SK-N-SH treated with all-trans-retinoic acid at 6 μM for 48 hours (cell line): ENCODE measurements at regions not wholly inside any gene's neighbourhood (a gene's known extent, or its start where the extent isn't known, plus 50 kb on each side); places are given as distances from the start of the nearest gene placed in this dataset.

Experiments
- ATAC-seq: fragments of 200-7000 bp; cut with Tn5 transposase; 3 replicates; pipeline ENCODE4 v1.9.1; 2020; ENCODE audit warnings: mild to moderate bottlenecking, moderate library complexity
- ARNTL ChIP-seq: fragments of 450-650 bp; formaldehyde crosslinking; IDR thresholded peaks from 2 replicates; pipeline ENCODE4 v1.5.0; 2020; ENCODE audit warnings: low read depth, mild to moderate bottlenecking, moderate library complexity, borderline replicate concordance
- BACH2 ChIP-seq: fragments of 250-450 bp; sonication (Bioruptor Pico); IDR thresholded peaks from 2 replicates; pipeline ENCODE4 v1.9.0; 2021; ENCODE audit warnings: mild to moderate bottlenecking, borderline replicate concordance
- CREB5 ChIP-seq: fragments of 250-450 bp; sonication (Bioruptor Pico); IDR thresholded peaks from 2 replicates; pipeline ENCODE4 v1.5.1; 2020; ENCODE audit warnings: low read depth, mild to moderate bottlenecking, moderate library complexity
- CSDC2 ChIP-seq: fragments of 250-450 bp; sonication (Bioruptor Pico); IDR thresholded peaks from 2 replicates; pipeline ENCODE4 v1.5.0; 2020; ENCODE audit warnings: mild to moderate bottlenecking, moderate library complexity
- CSRNP3 ChIP-seq: fragments of 250-450 bp; sonication (Bioruptor Pico); IDR thresholded peaks from 2 replicates; pipeline ENCODE4 v1.5.1; 2021; ENCODE audit warnings: mild to moderate bottlenecking, moderate library complexity
- ESRRG ChIP-seq: fragments of 250-450 bp; sonication (Bioruptor Pico); IDR thresholded peaks from 2 replicates; pipeline ENCODE4 v1.6.1; 2021; ENCODE audit warnings: mild to moderate bottlenecking
- ISL1 ChIP-seq: fragments of 250-450 bp; sonication (Bioruptor Pico); IDR thresholded peaks from 2 replicates; pipeline ENCODE4 v2.1.2; 2022; ENCODE audit warnings: mild to moderate bottlenecking, moderate library complexity
- OSR1 ChIP-seq: fragments of 250-450 bp; sonication (Bioruptor Pico); IDR thresholded peaks from 2 replicates; pipeline ENCODE4 v1.8.0; 2022; ENCODE audit warnings: moderate library complexity, mild to moderate bottlenecking, inconsistent platforms
- PATZ1 ChIP-seq: fragments of 250-450 bp; sonication (Bioruptor Pico); IDR thresholded peaks from 2 replicates; pipeline ENCODE4 v1.8.0; 2020; ENCODE audit warnings: mild to moderate bottlenecking, moderate library complexity, borderline replicate concordance
- POU6F1 ChIP-seq: fragments of 250-450 bp; sonication (Bioruptor Pico); IDR thresholded peaks from 2 replicates; pipeline ENCODE4 v1.8.0; 2021; ENCODE audit warnings: low read depth, mild to moderate bottlenecking, moderate library complexity, borderline replicate concordance
- PPARA ChIP-seq: fragments of 250-450 bp; sonication (Bioruptor Pico); IDR thresholded peaks from 2 replicates; pipeline ENCODE4 v1.5.0; 2020; ENCODE audit warnings: mild to moderate bottlenecking, borderline replicate concordance
- RARB ChIP-seq: fragments of 250-450 bp; sonication (Bioruptor Pico); IDR thresholded peaks from 2 replicates; pipeline ENCODE4 v1.8.0; 2021; ENCODE audit warnings: mild to moderate bottlenecking, moderate library complexity
- TCF4 ChIP-seq: fragments of 250-450 bp; sonication (Bioruptor Pico); IDR thresholded peaks from 2 replicates; pipeline ENCODE4 v1.8.0; 2021; ENCODE audit warnings: mild to moderate bottlenecking, moderate library complexity, borderline replicate concordance
- TOX ChIP-seq: fragments of 250-450 bp; sonication (Bioruptor Pico); IDR thresholded peaks from 2 replicates; pipeline ENCODE4 v1.8.0; 2021; ENCODE audit warnings: mild to moderate bottlenecking, moderate library complexity, borderline replicate concordance
- TSHZ2 ChIP-seq: fragments of 250-450 bp; sonication (Bioruptor Pico); IDR thresholded peaks from 2 replicates; pipeline ENCODE4 v1.5.0; 2020; ENCODE audit warnings: mild to moderate bottlenecking, moderate library complexity
- ZC3H10 ChIP-seq: fragments of 250-450 bp; sonication (Bioruptor Pico); IDR thresholded peaks from 2 replicates; pipeline ENCODE4 v1.5.1; 2021; ENCODE audit warnings: mild to moderate bottlenecking, moderate library complexity
- ZFP3 ChIP-seq: fragments of 250-450 bp; sonication (Bioruptor Pico); IDR thresholded peaks from 2 replicates; pipeline ENCODE4 v1.5.0; 2020; ENCODE audit warnings: mild to moderate bottlenecking, moderate library complexity
- ZFP30 ChIP-seq: fragments of 450-650 bp; formaldehyde crosslinking; IDR thresholded peaks from 2 replicates; pipeline ENCODE4 v1.5.0; 2022; ENCODE audit warnings: mild to moderate bottlenecking, moderate library complexity
- ZNF565 ChIP-seq: fragments of 450-650 bp; formaldehyde crosslinking; conservative IDR thresholded peaks from 2 replicates; pipeline ENCODE4 v1.5.0; 2020; ENCODE audit warnings: low read depth, mild to moderate bottlenecking, moderate library complexity
- ZNF70 ChIP-seq: fragments of 450-650 bp; formaldehyde crosslinking; IDR thresholded peaks from 2 replicates; pipeline ENCODE4 v1.5.0; 2020; ENCODE audit warnings: mild to moderate bottlenecking, moderate library complexity
- ZNF8 ChIP-seq: fragments of 450-650 bp; formaldehyde crosslinking; IDR thresholded peaks from 2 replicates; pipeline ENCODE4 v1.5.0; 2020; ENCODE audit warnings: mild to moderate bottlenecking, moderate library complexity

- no peak for TF ChIP-seq TCF4 (CRISPR knock-in tag)
- TF ChIP-seq TOX (CRISPR knock-in tag), result no peak
- no peak for TF ChIP-seq CSDC2
Observed at GRCh38 chr3:182115328-182116015, 403.7 kb downstream of the SOX2 start (continued).

- TF ChIP-seq CREB5 (CRISPR knock-in tag) (no peak), PATZ1 (CRISPR knock-in tag) (no peak), ZNF70 (no peak), ZNF8 (CRISPR knock-in tag) (no peak), ZC3H10 (CRISPR knock-in tag) (no peak), ZFP3 (CRISPR knock-in tag) (no peak), TCF4 (CRISPR knock-in tag) (no peak), CSRNP3 (CRISPR knock-in tag) (no peak)
- no peak for ATAC-seq
Observed at GRCh38 chr3:182116386-182116785, 404.7 kb downstream of the SOX2 start.

- no peak for ATAC-seq
- no peak for TF ChIP-seq ZNF565 (CRISPR knock-in tag)
- no peak for TF ChIP-seq ZC3H10 (CRISPR knock-in tag)
- no peak for TF ChIP-seq CSDC2
- no peak for TF ChIP-seq ZNF8 (CRISPR knock-in tag)
- TF ChIP-seq ZFP3 (CRISPR knock-in tag), result no peak
- TF ChIP-seq ARNTL (CRISPR knock-in tag), result no peak
- TF ChIP-seq PPARA (CRISPR knock-in tag), result no peak
Observed at GRCh38 chr3:182117131-182117530, 405.4 kb downstream of the SOX2 start.

GRCh38 chr3:182117583-182117982 is 405.9 kb downstream of the SOX2 start:
- no peak for ATAC-seq
- TF ChIP-seq ESRRG (CRISPR knock-in tag) (no peak), PATZ1 (CRISPR knock-in tag) (no peak), ISL1 (no peak), TCF4 (CRISPR knock-in tag) (no peak), ZNF70 (no peak), ZNF8 (CRISPR knock-in tag) (no peak), CREB5 (CRISPR knock-in tag) (no peak), CSDC2 (no peak), BACH2 (no peak), ZFP30 (CRISPR knock-in tag) (no peak), TOX (CRISPR knock-in tag) (no peak), RARB (no peak), ZNF565 (CRISPR knock-in tag) (no peak)

- ATAC-seq, result no peak
- TF ChIP-seq POU6F1 (CRISPR knock-in tag) (no peak), RARB (no peak), OSR1 (no peak), TCF4 (CRISPR knock-in tag) (no peak), PPARA (CRISPR knock-in tag) (no peak), TSHZ2 (CRISPR knock-in tag) (no peak), ZNF70 (no peak)
- TF ChIP-seq, all 23 proteins: peak for 0
Observed at GRCh38 chr3:182118066-182118465, 406.3 kb downstream of the SOX2 start.
